ENCODE measurements at regions not wholly inside any gene's neighbourhood (a gene's known extent, or its start where the extent isn't known, plus 50 kb on each side); places are given as distances from the start of the nearest gene placed in this dataset.

GRCh38 chr6:90695316-90695715 is 108.4 kb upstream of the MAP3K7 start:
- Histone ChIP-seq H3K4me3 (replicated peaks; ENCODE audit: insufficient read depth, low read length) (no peak overlapping the region), H3K27ac (replicated peaks) (no peak overlapping the region), H3K27me3 (ENCODE audit: insufficient read depth, poor library complexity, severe bottlenecking) (no peaks in the 10 kb centered on the region)
- no peak for TF ChIP-seq GABPA (IDR thresholded peaks at IDR 0.05; ENCODE audit: low read depth)
- no peak for TF ChIP-seq REST (IDR thresholded peaks at IDR 0.05; ENCODE audit: insufficient replicate concordance, low read depth)
- TF ChIP-seq SPI1 (IDR thresholded peaks at IDR 0.05; ENCODE audit: borderline replicate concordance, low read depth), result no peak
- no peak for TF ChIP-seq POLR2AphosphoS5 (IDR thresholded peaks at IDR 0.05; ENCODE audit: low read depth)
- no peak for TF ChIP-seq CTCF (IDR thresholded peaks at IDR 0.05; ENCODE audit: insufficient read depth, low read length)
- no peak for DNase-seq (ENCODE audit: low read depth in 1 of 2, low spot score in 1 of 2)

- DNase-seq (ENCODE audit: low read depth in 1 of 2, low spot score in 1 of 2), result no peak
- H3K27ac ChIP-seq (replicated peaks), result no peak overlapping the region
- TF ChIP-seq REST (IDR thresholded peaks at IDR 0.05; ENCODE audit: insufficient replicate concordance, low read depth) (peak; percentile 85), GABPA (IDR thresholded peaks at IDR 0.05; ENCODE audit: low read depth) (no peak)
- no peaks in the 10 kb centered on the region for H3K27me3 ChIP-seq (ENCODE audit: insufficient read depth, poor library complexity, severe bottlenecking)
- no peak overlapping the region for H3K4me3 ChIP-seq (replicated peaks; ENCODE audit: insufficient read depth, low read length)
Measured at GRCh38 chr6:90694802-90695201, 107.9 kb upstream of the MAP3K7 start.

- Histone ChIP-seq H3K27ac (replicated peaks) (no peak overlapping the region), H3K4me3 (replicated peaks; ENCODE audit: insufficient read depth, low read length) (no peak overlapping the region), H3K27me3 (ENCODE audit: insufficient read depth, poor library complexity, severe bottlenecking) (no peaks in the 10 kb centered on the region)
- DNase-seq (ENCODE audit: low read depth in 1 of 2, low spot score in 1 of 2), result no peak
- TF ChIP-seq SPI1 (IDR thresholded peaks at IDR 0.05; ENCODE audit: borderline replicate concordance, low read depth), result no peak
- no peak for TF ChIP-seq CTCF (IDR thresholded peaks at IDR 0.05; ENCODE audit: insufficient read depth, low read length)
- no peak for TF ChIP-seq GABPA (IDR thresholded peaks at IDR 0.05; ENCODE audit: low read depth)
- TF ChIP-seq REST (IDR thresholded peaks at IDR 0.05; ENCODE audit: insufficient replicate concordance, low read depth), result no peak
- no peak for TF ChIP-seq POLR2AphosphoS5 (IDR thresholded peaks at IDR 0.05; ENCODE audit: low read depth)
Measured at GRCh38 chr6:90691823-90692222, 105.0 kb upstream of the MAP3K7 start.

GRCh38 chr6:90689172-90689571 is 102.3 kb upstream of the MAP3K7 start:
- Histone ChIP-seq H3K27ac (replicated peaks) (no peak overlapping the region), H3K27me3 (ENCODE audit: insufficient read depth, poor library complexity, severe bottlenecking) (no peaks in the 10 kb centered on the region), H3K4me3 (replicated peaks; ENCODE audit: insufficient read depth, low read length) (no peak overlapping the region)
- DNase-seq (ENCODE audit: low read depth in 1 of 2, low spot score in 1 of 2), result no peak
- no peak for TF ChIP-seq POLR2AphosphoS5 (IDR thresholded peaks at IDR 0.05; ENCODE audit: low read depth)
- no peak for TF ChIP-seq REST (IDR thresholded peaks at IDR 0.05; ENCODE audit: insufficient replicate concordance, low read depth)
- TF ChIP-seq CTCF (IDR thresholded peaks at IDR 0.05; ENCODE audit: insufficient read depth, low read length), result no peak
- no peak for TF ChIP-seq SPI1 (IDR thresholded peaks at IDR 0.05; ENCODE audit: borderline replicate concordance, low read depth)
- TF ChIP-seq GABPA (IDR thresholded peaks at IDR 0.05; ENCODE audit: low read depth), result no peak
